22Rv1 (cell line): ENCODE measurements at regions not wholly inside any gene's neighbourhood (a gene's known extent, or its start where the extent isn't known, plus 50 kb on each side); places are given as distances from the start of the nearest gene placed in this dataset.
"Not testable (repeated sequence)": the region's sequence is repeated elsewhere in the genome, so short reads cannot be mapped to it uniquely, and the experiment has no call there.

Source experiments
- H3K27ac ChIP-seq: fragments of 450-650 bp; 2 replicates; pipeline ENCODE4 v1.5.1; 2017
- CTCF ChIP-seq: fragments of 450-650 bp; IDR thresholded peaks from 2 replicates; pipeline ENCODE4 v1.5.1; 2017; ENCODE audit warnings: mild to moderate bottlenecking
- ZFX ChIP-seq: fragments of 450-650 bp; IDR thresholded peaks from 2 replicates; pipeline ENCODE4 v1.6.1; 2017; ENCODE audit warnings: antibody characterized with exemption, borderline replicate concordance

- peak overlapping the region; percentile 83 for H3K27ac ChIP-seq
- no peak for TF ChIP-seq CTCF
- no peak for TF ChIP-seq ZFX
These were observed 175.6 kb upstream of the CCNG1 start for GRCh38 chr5:163261647-163262269.

GRCh38 chr5:163266249-163266648 lies 171.1 kb upstream of the CCNG1 start:
- not testable (repeated sequence) for H3K27ac ChIP-seq

- TF ChIP-seq CTCF (peak; percentile 75), ZFX (no peak)
- no peak overlapping the region for H3K27ac ChIP-seq
These were observed 167.8 kb upstream of the CCNG1 start for GRCh38 chr5:163269624-163270023.

GRCh38 chr5:163276466-163276865 lies 160.9 kb upstream of the CCNG1 start:
- TF ChIP-seq CTCF (no peak), ZFX (no peak)

GRCh38 chr5:163280897-163281296 lies 156.5 kb upstream of the CCNG1 start:
- peak overlapping the region; percentile 62 for H3K27ac ChIP-seq

More at GRCh38 chr5:163276466-163276865, 160.9 kb upstream of the CCNG1 start:
- H3K27ac ChIP-seq = no peak overlapping the region

GRCh38 chr5:163281512-163281911 lies 155.9 kb upstream of the CCNG1 start:
- peak overlapping the region; percentile 62 for H3K27ac ChIP-seq
- TF ChIP-seq ZFX (no peak), CTCF (no peak)

- H3K27ac ChIP-seq = no peak overlapping the region
- TF ChIP-seq CTCF (no peak), ZFX (no peak)
These were observed 143.6 kb upstream of the CCNG1 start for GRCh38 chr5:163293836-163294235.

GRCh38 chr5:163303718-163304117 lies 133.7 kb upstream of the CCNG1 start:
- TF ChIP-seq CTCF (no peak), ZFX (no peak)
- H3K27ac ChIP-seq = no peak overlapping the region
